PC-3 (cell line): ENCODE measurements at regions not wholly inside any gene's neighbourhood (a gene's known extent, or its start where the extent isn't known, plus 50 kb on each side); places are given as distances from the start of the nearest gene placed in this dataset.

ENCODE experiments used
- ATAC-seq: fragments of 200-7000 bp; cut with Tn5 transposase; 2 replicates; pipeline ENCODE4 v1.9.1; 2020; ENCODE audit warnings: mild to moderate bottlenecking, moderate library complexity
- BruUV-seq: library from RNA; stranded (reverse); fragments of 400-500 nt; replicated peaks from 2 replicates; lab custom pipeline; 2021; lab: Mats Ljungman, UMichigan
- CTCF ChIA-PET: fragments of 300-600 bp; sonication (Branson Sonifier 250); formaldehyde crosslinking; loops from one replicate; lab custom pipeline; 2022; ENCODE audit warnings: antibody characterized with exemption; lab: Charles Lee
- POLR2A ChIA-PET: fragments of 300-600 bp; sonication (Branson Sonifier 250); formaldehyde crosslinking; loops from one replicate; lab custom pipeline; 2022; ENCODE audit warnings: antibody characterized with exemption; ENCODE audit not compliant: unreplicated experiment; lab: Charles Lee
- DNase-seq: peaks from one replicate; pipeline ENCODE4 v3.0.0-alpha.2; 2015
- H2AFZ ChIP-seq: fragments of 300-600 bp; sonication (generic); 2 replicates; pipeline ENCODE4 v1.6.0; 2016; ENCODE audit warnings: antibody characterized with exemption, low read length
- H3F3A ChIP-seq: fragments of 300-600 bp; sonication (generic); one replicate; pipeline ENCODE4 v1.6.0; 2017; ENCODE audit warnings: antibody characterized with exemption, low read length, control low read depth, mild to moderate bottlenecking; ENCODE audit not compliant: unreplicated experiment
- H3K27ac ChIP-seq: fragments of 300-600 bp; sonication (generic); 2 replicates; pipeline ENCODE4 v1.5.1; 2016; ENCODE audit warnings: mild to moderate bottlenecking, low read length
- H3K27me3 ChIP-seq: fragments of 300-600 bp; sonication (generic); 2 replicates; pipeline ENCODE4 v1.6.1; 2016; ENCODE audit warnings: low read length, mixed read lengths
- H3K36me3 ChIP-seq: fragments of 300-600 bp; sonication (generic); 2 replicates; pipeline ENCODE4 v1.6.1; 2016; ENCODE audit warnings: low read depth, mixed run types, low read length, mixed read lengths
- H3K4me1 ChIP-seq: fragments of 300-600 bp; sonication (generic); 2 replicates; pipeline ENCODE4 v1.5.1; 2016; ENCODE audit warnings: low read length; ENCODE audit not compliant: insufficient read depth
- H3K4me2 ChIP-seq: fragments of 300-600 bp; sonication (generic); 2 replicates; pipeline ENCODE4 v1.6.0; 2016; ENCODE audit warnings: low read length
- H3K4me3 ChIP-seq: fragments of 300-600 bp; sonication (generic); 2 replicates; pipeline ENCODE4 v1.5.1; 2016; ENCODE audit warnings: mild to moderate bottlenecking, low read length, mixed read lengths
- H3K79me2 ChIP-seq: fragments of 300-600 bp; sonication (generic); 2 replicates; pipeline ENCODE4 v1.6.1; 2017; ENCODE audit warnings: low read length, mixed read lengths
- H3K9ac ChIP-seq: fragments of 300-600 bp; sonication (generic); 2 replicates; pipeline ENCODE4 v1.6.0; 2016; ENCODE audit warnings: mild to moderate bottlenecking, low read length
- H3K9me2 ChIP-seq: fragments of 300-600 bp; sonication (generic); replicated peaks from 2 replicates; pipeline ENCODE4 v1.6.1; 2016; ENCODE audit warnings: mixed run types, low read length, mixed read lengths
- H3K9me3 ChIP-seq: fragments of 300-600 bp; sonication (generic); 2 replicates; pipeline ENCODE4 v1.6.1; 2016; ENCODE audit warnings: low read length, mixed read lengths
- H4K20me1 ChIP-seq: fragments of 300-600 bp; sonication (generic); 2 replicates; pipeline ENCODE4 v1.6.1; 2016; ENCODE audit warnings: low read length, mixed read lengths
- CTCF ChIP-seq: fragments of 300-600 bp; sonication (generic); conservative IDR thresholded peaks from 2 replicates; pipeline ENCODE4 v1.5.1; 2017; ENCODE audit warnings: antibody characterized with exemption, low read depth, mild to moderate bottlenecking, low read length
- EZH2 ChIP-seq: fragments of 300-600 bp; sonication (generic); IDR thresholded peaks from one replicate; pipeline ENCODE4 v1.6.1; 2017; ENCODE audit warnings: antibody characterized with exemption, mild to moderate bottlenecking, low read length; ENCODE audit not compliant: unreplicated experiment
- EZH2phosphoT487 ChIP-seq: fragments of 300-600 bp; sonication (generic); IDR thresholded peaks from 2 replicates; pipeline ENCODE4 v1.6.1; 2018; ENCODE audit warnings: mild to moderate bottlenecking, antibody characterized with exemption, low read length, borderline replicate concordance
- intact Hi-C: fragments of 100-400 bp; cut with micrococcal nuclease; formaldehyde crosslinking; loops from 2 replicates; pipeline ENCODE4 v1.9.0; 2023

DNA sequence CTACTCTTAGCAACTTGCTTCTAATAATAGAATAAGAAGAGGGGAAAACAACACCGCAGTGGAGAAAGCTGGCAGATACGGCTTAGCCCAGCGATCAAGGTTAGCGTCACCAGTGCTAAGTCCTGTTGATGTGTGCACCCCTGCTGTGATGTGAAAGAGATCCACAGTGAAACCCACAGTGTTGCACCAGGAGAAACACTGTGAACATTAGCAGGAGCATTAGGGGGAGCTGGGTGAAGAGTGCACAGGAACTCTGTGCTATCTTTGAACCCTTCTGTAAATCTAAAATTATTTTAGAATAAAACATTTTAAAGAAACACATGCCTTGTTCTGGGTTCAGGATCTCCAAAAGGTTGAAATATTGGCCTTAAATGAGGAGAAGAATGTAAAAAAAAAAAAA, 154.1 kb upstream of the UNC5B start:
- H2AFZ ChIP-seq, result no peak overlapping the region
- H3K9ac ChIP-seq, result no peak overlapping the region
- H3F3A ChIP-seq, result no peaks in the 10 kb centered on the region
- H3K79me2 ChIP-seq, result no peaks in the 10 kb centered on the region
- TF ChIP-seq EZH2 (no peak), EZH2phosphoT487 (no peak), CTCF (no peak)
- no peak overlapping the region for H3K27ac ChIP-seq
- ATAC-seq, result no peak
- no peaks in the 10 kb centered on the region for H3K36me3 ChIP-seq
- H3K9me3 ChIP-seq, result no peaks in the 10 kb centered on the region
- no TSS peak for BruUV-seq
- H3K9me2 ChIP-seq, result no peaks in the 10 kb centered on the region
- H4K20me1 ChIP-seq, result no peaks in the 10 kb centered on the region
- H3K4me2 ChIP-seq, result no peak overlapping the region
- no peak for DNase-seq
- intact Hi-C loops, result no loop called here
- ChIA-PET POLR2A (no interaction called here), CTCF (no interaction called here)
- H3K4me3 ChIP-seq, result no peak overlapping the region
- peaks cover 8% of the 10 kb centered on the region for H3K27me3 ChIP-seq
- no peaks in the 10 kb centered on the region for H3K4me1 ChIP-seq

DNA sequence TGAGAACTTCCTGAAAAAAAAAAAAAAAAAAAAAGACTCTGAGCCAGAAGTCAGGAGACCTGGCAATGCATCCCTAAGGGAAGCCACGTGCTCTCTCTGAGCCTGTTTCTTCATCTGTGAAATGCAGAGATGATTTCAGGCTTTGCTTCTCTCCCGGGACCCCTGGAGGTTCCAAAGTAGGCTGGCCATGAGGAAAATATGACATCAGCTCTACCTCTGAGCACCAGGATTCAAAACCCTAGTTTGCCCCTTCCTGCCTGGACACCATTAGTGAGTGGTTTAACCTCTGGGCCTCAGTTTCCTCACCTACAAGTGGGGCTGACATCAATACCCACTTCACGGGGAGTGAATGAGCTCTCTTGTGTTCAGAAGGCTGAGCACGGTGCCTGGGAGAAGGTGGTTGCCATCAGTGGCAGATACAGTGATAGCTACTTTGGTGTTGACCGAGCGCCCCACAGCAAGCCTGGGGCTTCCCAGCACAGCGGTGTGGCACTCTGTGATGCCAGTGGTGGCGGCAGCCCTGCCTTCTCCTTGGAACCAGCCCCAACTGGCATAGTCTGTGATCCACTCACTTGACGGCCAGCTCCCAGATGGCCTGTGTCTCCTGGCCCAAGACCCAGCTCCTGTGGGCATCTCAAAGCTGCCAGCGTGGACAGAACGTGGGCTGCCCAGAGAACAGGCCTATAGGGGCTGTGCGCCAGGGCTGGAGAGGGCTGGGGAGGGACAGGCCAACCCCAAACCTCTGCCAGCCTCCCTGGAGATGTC, 153.1 kb upstream of the UNC5B start:
- TF ChIP-seq EZH2 (no peak), EZH2phosphoT487 (no peak)
- Histone ChIP-seq H4K20me1 (no peaks in the 10 kb centered on the region), H2AFZ (no peak overlapping the region), H3K27ac (no peak overlapping the region), H3K4me3 (no peak overlapping the region), H3K4me1 (no peaks in the 10 kb centered on the region), H3K36me3 (no peaks in the 10 kb centered on the region), H3K9me2 (no peaks in the 10 kb centered on the region), H3K4me2 (no peak overlapping the region), H3F3A (no peaks in the 10 kb centered on the region), H3K27me3 (peaks cover 8% of the 10 kb centered on the region), H3K9ac (no peak overlapping the region), H3K79me2 (no peaks in the 10 kb centered on the region), H3K9me3 (no peaks in the 10 kb centered on the region)
- intact Hi-C loops, result no loop called here
- CTCF ChIA-PET, result no interaction called here
- no TSS peak for BruUV-seq
- no peak for DNase-seq
- no peak for ATAC-seq
- POLR2A ChIA-PET, result no interaction called here

- Histone ChIP-seq H3K79me2 (no peaks in the 10 kb centered on the region), H3K9ac (no peak overlapping the region), H3K4me3 (no peak overlapping the region), H3K27ac (no peak overlapping the region), H3K9me3 (no peaks in the 10 kb centered on the region), H3K9me2 (no peaks in the 10 kb centered on the region), H3K27me3 (peaks cover 8% of the 10 kb centered on the region), H3K4me1 (no peaks in the 10 kb centered on the region), H3K36me3 (no peaks in the 10 kb centered on the region), H2AFZ (no peak overlapping the region), H4K20me1 (no peaks in the 10 kb centered on the region), H3K4me2 (no peak overlapping the region), H3F3A (no peaks in the 10 kb centered on the region)
- ChIA-PET CTCF (no interaction called here), POLR2A (no interaction called here)
- no TSS peak for BruUV-seq
- TF ChIP-seq EZH2phosphoT487, result no peak
- no peak for TF ChIP-seq CTCF
- TF ChIP-seq EZH2, result no peak
- ATAC-seq (no peak), DNase-seq (no peak)
- intact Hi-C loops, result no loop called here
These were observed 152.4 kb upstream of the UNC5B start for GRCh38 chr10:71059943-71060342.
